HFF-Myc (cell line): ENCODE measurements at regions not wholly inside any gene's neighbourhood (a gene's known extent, or its start where the extent isn't known, plus 50 kb on each side); places are given as distances from the start of the nearest gene placed in this dataset.

Experiments
- DNase-seq: peaks from one replicate; pipeline ENCODE4 v3.0.0-alpha.2; 2011; ENCODE audit warnings: low read depth; ENCODE audit errors: extremely low read depth
- H3K4me3 ChIP-seq: replicated peaks from 2 replicates; pipeline ENCODE4 v1.5.1; 2011; ENCODE audit warnings: low read depth, mild to moderate bottlenecking, control low read depth, low read length
- TF ChIP-seq, protein P1 (sequence below): IDR thresholded peaks from 2 replicates; pipeline ENCODE4 v1.5.1; 2012; ENCODE audit warnings: mild to moderate bottlenecking, low read depth, low read length, control low read depth; ENCODE audit errors: missing control alignments

DNA sequence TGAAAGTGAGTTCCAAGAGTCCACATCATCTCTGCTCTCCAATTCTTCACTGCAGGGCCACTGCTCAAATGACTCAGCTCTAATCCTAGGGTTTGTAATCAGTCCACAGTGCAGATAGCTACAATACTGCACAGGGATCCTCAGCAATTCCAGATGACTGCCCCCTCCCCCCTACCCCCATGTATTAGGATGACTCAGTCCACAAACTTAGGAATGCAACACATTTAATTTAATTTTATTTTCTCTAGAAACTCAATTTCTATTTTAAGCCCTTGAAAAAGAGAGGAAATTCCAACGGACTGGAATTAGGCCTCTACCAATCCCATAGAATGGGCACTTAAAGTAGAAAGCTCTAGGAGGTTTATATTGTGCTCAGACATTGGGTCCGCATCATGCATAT is 173.8 kb upstream of the SOX21 start:
- peak; percentile 6 for DNase-seq
- no peak overlapping the region for H3K4me3 ChIP-seq
- TF ChIP-seq, protein P1, sequence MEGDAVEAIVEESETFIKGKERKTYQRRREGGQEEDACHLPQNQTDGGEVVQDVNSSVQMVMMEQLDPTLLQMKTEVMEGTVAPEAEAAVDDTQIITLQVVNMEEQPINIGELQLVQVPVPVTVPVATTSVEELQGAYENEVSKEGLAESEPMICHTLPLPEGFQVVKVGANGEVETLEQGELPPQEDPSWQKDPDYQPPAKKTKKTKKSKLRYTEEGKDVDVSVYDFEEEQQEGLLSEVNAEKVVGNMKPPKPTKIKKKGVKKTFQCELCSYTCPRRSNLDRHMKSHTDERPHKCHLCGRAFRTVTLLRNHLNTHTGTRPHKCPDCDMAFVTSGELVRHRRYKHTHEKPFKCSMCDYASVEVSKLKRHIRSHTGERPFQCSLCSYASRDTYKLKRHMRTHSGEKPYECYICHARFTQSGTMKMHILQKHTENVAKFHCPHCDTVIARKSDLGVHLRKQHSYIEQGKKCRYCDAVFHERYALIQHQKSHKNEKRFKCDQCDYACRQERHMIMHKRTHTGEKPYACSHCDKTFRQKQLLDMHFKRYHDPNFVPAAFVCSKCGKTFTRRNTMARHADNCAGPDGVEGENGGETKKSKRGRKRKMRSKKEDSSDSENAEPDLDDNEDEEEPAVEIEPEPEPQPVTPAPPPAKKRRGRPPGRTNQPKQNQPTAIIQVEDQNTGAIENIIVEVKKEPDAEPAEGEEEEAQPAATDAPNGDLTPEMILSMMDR = no peak

DNA sequence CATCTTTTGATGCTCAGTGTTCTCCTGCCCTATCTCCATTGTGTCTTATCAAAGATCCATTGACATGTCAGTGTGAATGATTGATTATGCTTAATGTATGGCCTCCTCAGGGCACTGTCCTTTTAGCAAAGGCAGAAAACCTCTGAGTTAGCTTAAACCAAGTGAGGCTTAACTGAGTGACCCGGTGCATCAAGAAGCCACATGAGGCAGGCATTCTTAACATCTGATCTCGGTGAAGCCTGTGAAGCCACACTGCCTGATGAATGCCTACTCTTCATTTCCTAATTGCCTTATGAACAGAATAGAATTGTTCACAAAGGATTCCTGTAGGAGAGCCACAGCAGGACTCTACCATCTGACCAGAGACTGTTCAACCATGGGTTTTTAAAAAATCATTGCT is 168.1 kb upstream of the SOX21 start:
- H3K4me3 ChIP-seq = no peak overlapping the region
- TF ChIP-seq, protein P1 = no peak
- DNase-seq = no peak

DNA sequence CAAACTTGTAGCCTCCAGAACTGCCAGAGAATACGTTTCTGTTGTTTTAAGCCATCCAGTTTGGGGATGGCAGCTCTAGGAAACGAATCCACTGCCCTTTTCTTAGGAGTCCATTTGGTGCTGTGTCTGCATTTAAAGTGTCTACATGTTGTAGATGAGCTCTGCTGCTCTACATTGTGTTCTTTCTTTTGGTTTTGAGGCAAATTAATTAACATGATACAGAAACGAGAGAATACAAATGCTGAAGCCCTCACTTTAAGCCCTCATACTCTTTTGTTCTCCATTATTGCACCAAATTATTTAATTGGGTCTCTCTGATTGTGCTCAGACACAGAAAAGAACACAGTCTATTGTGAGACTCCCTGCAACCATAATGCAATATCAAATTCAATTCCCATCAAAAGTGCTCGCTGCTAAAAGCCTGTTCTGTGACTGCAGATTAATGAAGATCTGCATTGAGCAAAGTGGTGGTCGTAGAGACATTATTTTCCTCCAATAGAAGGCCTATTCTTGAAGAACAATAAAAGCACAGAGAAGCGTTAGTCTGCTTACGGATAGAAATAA is 166.3 kb upstream of the SOX21 start:
- no peak for DNase-seq
- no peak overlapping the region for H3K4me3 ChIP-seq
- TF ChIP-seq, protein P1 = no peak

DNA sequence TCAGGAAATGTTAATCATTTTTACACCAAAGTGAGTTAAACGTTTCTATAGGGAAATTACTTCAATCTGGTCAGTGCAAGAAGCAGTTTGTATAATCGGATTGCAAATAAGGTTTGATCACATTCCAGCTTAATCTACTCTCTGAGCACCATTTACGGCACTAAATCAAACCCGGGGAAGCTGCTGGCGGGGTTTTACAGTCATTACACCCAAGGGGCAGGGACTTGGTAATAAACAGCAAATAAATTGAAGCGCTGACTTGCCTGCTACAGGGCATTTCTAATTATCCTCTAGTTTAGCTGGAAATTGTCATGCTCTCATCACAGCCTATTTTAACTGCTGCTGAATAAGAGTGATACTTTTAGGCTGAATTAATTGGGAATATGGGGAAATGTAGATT is 152.1 kb upstream of the SOX21 start:
- TF ChIP-seq, protein P1 = no peak

DNA sequence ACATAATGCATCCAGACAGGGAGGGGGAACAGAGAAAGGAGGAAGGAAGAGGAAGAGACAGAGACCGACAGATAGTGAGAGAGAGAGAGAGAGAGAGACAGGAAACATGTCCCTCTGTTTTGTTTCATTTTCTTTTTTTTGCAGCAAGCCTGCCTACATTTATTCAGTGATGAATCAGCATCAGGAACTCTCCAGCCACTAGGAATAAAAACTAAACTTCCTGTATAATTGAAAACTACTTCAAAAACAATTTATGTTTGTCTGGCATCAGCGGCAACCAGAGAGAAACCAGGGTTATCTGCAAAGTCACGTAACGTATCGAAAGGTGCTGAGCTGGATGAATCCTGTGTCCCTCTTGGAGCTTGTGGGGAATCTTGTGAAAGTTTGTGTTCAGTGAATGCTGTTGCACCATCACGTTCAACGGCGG is 148.6 kb upstream of the SOX21 start:
- TF ChIP-seq, protein P1 = no peak
- no peak for DNase-seq
- peak overlapping the region; percentile 12 for H3K4me3 ChIP-seq

More for the DNA sequence above, 152.1 kb upstream of the SOX21 start:
- DNase-seq = no peak
- no peak overlapping the region for H3K4me3 ChIP-seq

DNA sequence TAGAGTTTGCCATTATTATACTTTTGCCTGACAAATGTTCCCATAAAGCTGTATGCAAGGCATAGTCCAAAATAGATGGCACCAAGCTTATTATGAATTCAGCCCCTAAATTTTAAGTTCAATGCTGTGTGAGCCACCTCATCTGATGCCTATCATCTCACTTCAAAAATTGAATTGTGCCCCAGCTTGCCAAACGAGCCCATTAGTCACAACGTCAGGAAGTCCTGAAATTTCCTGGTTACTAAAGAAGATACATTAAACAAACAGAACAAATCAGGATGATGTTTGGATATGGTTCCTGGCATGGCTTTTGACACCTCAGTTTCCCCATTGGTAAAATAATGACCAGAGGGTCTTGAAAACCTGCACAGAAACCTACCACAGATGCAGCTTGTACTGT is 147.5 kb upstream of the SOX21 start:
- TF ChIP-seq, protein P1 = no peak
- DNase-seq = no peak
- no peak overlapping the region for H3K4me3 ChIP-seq

DNA sequence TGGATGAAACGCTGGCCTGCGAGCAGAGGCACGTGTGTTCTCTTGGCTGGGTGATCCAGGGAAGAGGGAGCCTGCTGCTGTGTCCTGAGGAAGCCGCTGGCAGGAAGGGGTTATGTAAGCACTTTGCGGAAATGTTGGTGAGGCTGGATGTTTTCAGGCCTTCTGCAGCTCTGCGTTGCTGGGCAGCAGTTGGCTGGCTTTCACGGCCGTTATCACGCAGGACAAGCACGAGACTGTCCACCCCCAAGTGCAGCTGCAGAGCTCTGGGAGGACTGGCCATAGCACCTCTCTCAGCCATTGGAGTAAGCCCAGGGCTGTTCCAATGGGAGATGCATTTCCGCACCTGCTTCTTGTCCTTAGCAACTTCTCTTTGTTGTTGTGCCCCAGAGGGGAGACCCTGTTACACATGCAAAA is 146.9 kb upstream of the SOX21 start:
- TF ChIP-seq, protein P1 = no peak
- no peak overlapping the region for H3K4me3 ChIP-seq
- DNase-seq = peak; percentile 12
